Endothelial cell (in vitro differentiated cells): ENCODE measurements at regions not wholly inside any gene's neighbourhood (a gene's known extent, or its start where the extent isn't known, plus 50 kb on each side); places are given as distances from the start of the nearest gene placed in this dataset.

Source experiments
- DNase-seq: peaks from one replicate; pipeline ENCODE4 v3.0.0; 2021; ENCODE audit warnings: low spot score
- H3K27ac Mint-ChIP-seq: one replicate; pipeline ENCODE4 v1.8.0; 2021; ENCODE audit warnings: mixed read lengths, inconsistent platforms; ENCODE audit not compliant: unreplicated experiment
- H3K27me3 Mint-ChIP-seq: one replicate; pipeline ENCODE4 v1.8.0; 2021; ENCODE audit warnings: mild to moderate bottlenecking, moderate library complexity, mixed read lengths, inconsistent platforms; ENCODE audit not compliant: unreplicated experiment
- H3K36me3 Mint-ChIP-seq: one replicate; pipeline ENCODE4 v1.8.0; 2021; ENCODE audit warnings: mild to moderate bottlenecking, low read depth, mixed read lengths, inconsistent platforms; ENCODE audit not compliant: unreplicated experiment
- H3K4me1 Mint-ChIP-seq: one replicate; pipeline ENCODE4 v1.8.0; 2021; ENCODE audit warnings: mild to moderate bottlenecking, mixed read lengths, inconsistent platforms; ENCODE audit not compliant: unreplicated experiment
- H3K4me3 Mint-ChIP-seq: one replicate; pipeline ENCODE4 v1.8.0; 2021; ENCODE audit warnings: mild to moderate bottlenecking, mixed read lengths, inconsistent platforms; ENCODE audit not compliant: unreplicated experiment
- H3K9me3 Mint-ChIP-seq: one replicate; pipeline ENCODE4 v1.8.0; 2021; ENCODE audit warnings: mixed read lengths, inconsistent platforms; ENCODE audit not compliant: unreplicated experiment
- TF ChIP-seq, protein P1 (sequence below): fragments of 200-600 bp; sonication (generic); IDR thresholded peaks from one replicate; pipeline ENCODE4 v1.5.0; 2021; ENCODE audit warnings: antibody characterized with exemption; ENCODE audit not compliant: unreplicated experiment

GRCh38 chr7:149696280-149696679, 77.1 kb downstream of the ZNF467 start:
- peaks cover 17% of the 10 kb centered on the region for H3K36me3 Mint-ChIP-seq

GRCh38 chr7:149692557-149692982, 80.8 kb downstream of the ZNF467 start:
- Mint-ChIP-seq H3K4me3 (peak overlapping the region; percentile 90), H3K4me1 (peaks cover 22% of the 10 kb centered on the region), H3K27me3 (peaks cover 19% of the 10 kb centered on the region), H3K27ac (peak overlapping the region; percentile 57), H3K9me3 (no peaks in the 10 kb centered on the region), H3K36me3 (peaks cover 3% of the 10 kb centered on the region)
- DNase-seq, result no peak
- TF ChIP-seq, protein P1, sequence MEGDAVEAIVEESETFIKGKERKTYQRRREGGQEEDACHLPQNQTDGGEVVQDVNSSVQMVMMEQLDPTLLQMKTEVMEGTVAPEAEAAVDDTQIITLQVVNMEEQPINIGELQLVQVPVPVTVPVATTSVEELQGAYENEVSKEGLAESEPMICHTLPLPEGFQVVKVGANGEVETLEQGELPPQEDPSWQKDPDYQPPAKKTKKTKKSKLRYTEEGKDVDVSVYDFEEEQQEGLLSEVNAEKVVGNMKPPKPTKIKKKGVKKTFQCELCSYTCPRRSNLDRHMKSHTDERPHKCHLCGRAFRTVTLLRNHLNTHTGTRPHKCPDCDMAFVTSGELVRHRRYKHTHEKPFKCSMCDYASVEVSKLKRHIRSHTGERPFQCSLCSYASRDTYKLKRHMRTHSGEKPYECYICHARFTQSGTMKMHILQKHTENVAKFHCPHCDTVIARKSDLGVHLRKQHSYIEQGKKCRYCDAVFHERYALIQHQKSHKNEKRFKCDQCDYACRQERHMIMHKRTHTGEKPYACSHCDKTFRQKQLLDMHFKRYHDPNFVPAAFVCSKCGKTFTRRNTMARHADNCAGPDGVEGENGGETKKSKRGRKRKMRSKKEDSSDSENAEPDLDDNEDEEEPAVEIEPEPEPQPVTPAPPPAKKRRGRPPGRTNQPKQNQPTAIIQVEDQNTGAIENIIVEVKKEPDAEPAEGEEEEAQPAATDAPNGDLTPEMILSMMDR, result no peak

More at GRCh38 chr7:149696280-149696679, 77.1 kb downstream of the ZNF467 start:
- H3K4me3 Mint-ChIP-seq, result no peak overlapping the region
- TF ChIP-seq, protein P1, result no peak
- no peak for DNase-seq
- peaks cover 3% of the 10 kb centered on the region for H3K4me1 Mint-ChIP-seq
- H3K27ac Mint-ChIP-seq, result no peak overlapping the region
- H3K9me3 Mint-ChIP-seq, result peaks cover 5% of the 10 kb centered on the region
- peaks cover 9% of the 10 kb centered on the region for H3K27me3 Mint-ChIP-seq

- no peaks in the 10 kb centered on the region for H3K9me3 Mint-ChIP-seq
- no peak for DNase-seq
- peaks cover 5% of the 10 kb centered on the region for H3K36me3 Mint-ChIP-seq
- peaks cover 22% of the 10 kb centered on the region for H3K4me1 Mint-ChIP-seq
- H3K27me3 Mint-ChIP-seq, result peaks cover 18% of the 10 kb centered on the region
- TF ChIP-seq, protein P1, result no peak
- no peak overlapping the region for H3K27ac Mint-ChIP-seq
- peak overlapping the region; percentile 69 for H3K4me3 Mint-ChIP-seq
These were observed 81.3 kb downstream of the ZNF467 start for GRCh38 chr7:149692056-149692455.

DNA sequence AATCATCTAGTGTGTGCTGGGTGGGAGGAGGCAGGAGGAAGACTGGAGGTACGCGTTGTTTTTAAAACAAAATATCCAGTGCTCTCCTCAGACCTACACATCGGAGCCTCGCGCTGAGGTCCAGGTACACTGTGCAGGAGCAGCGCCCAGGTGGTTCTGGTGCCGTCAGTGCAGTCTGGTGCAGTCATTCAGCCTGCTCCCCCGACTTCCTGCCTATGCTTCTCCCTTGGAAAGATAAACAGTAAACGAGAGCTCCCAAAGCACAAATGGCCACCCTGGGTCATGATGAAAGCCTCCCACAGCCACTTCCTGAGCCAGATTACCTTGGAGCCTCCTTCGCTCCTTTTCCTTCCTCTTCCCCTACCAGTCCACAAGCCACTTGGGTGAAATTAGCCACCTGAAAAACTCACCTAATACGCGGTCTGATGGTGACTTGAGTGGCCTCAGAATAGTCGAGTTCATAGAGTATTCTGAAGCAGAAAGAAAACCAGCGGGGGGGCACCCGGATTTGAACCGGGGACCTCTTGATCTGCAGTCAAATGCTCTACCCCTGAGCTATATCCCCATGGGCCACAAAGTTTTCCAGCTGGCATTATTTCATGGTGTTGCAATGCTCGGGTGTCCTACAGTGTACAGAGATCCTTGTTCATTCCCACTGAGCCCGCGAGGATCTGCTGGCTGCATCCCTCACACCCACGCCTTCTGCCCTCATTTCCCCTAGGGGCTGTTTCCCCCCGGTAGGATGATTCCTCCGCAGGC, 82.5 kb downstream of the ZNF467 start:
- H3K9me3 Mint-ChIP-seq, result no peaks in the 10 kb centered on the region
- H3K4me3 Mint-ChIP-seq, result peak overlapping the region; percentile 65
- H3K36me3 Mint-ChIP-seq, result peaks cover 5% of the 10 kb centered on the region
- H3K27ac Mint-ChIP-seq, result peak overlapping the region; percentile 54
- TF ChIP-seq, protein P1, result no peak
- peaks cover 24% of the 10 kb centered on the region for H3K4me1 Mint-ChIP-seq
- H3K27me3 Mint-ChIP-seq, result peaks cover 20% of the 10 kb centered on the region
- peak; percentile 72 for DNase-seq

DNA sequence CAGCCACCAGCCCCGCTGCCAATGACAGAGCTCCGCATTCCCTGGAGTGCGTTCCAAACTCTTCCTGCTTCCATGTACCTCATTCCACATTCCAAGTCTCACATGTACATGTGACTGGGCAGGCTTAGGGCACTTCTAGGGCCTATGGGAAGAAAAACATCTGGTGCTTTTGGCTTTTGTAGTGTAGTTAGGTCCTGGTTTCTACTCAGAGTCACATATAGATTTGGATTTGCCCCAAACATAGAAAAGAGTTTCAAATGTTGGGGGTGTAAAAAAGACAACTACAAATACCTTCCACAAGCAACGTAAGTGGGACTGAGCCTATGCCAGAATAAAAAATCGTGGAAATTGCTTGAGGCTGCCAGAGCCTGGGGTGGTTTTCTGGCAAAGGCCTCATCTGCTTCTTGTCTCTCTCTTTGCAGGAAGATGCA, 84.1 kb downstream of the ZNF467 start:
- DNase-seq, result no peak
- H3K36me3 Mint-ChIP-seq, result peaks cover 5% of the 10 kb centered on the region
- TF ChIP-seq, protein P1, result no peak
- H3K27ac Mint-ChIP-seq, result no peak overlapping the region
- H3K4me1 Mint-ChIP-seq, result peaks cover 24% of the 10 kb centered on the region
- no peak overlapping the region for H3K4me3 Mint-ChIP-seq
- no peaks in the 10 kb centered on the region for H3K9me3 Mint-ChIP-seq
- peaks cover 16% of the 10 kb centered on the region for H3K27me3 Mint-ChIP-seq
